Neural cell (in vitro differentiated cells): ENCODE measurements at regions not wholly inside any gene's neighbourhood (a gene's known extent, or its start where the extent isn't known, plus 50 kb on each side); places are given as distances from the start of the nearest gene placed in this dataset.

Experiments
- CTCF ChIP-seq: fragments of 450-650 bp; IDR thresholded peaks from 2 replicates; pipeline ENCODE4 v1.5.1; 2014; ENCODE audit warnings: antibody characterized with exemption, mild to moderate bottlenecking, moderate library complexity; ENCODE audit not compliant: poor library complexity, severe bottlenecking
- EZH2 ChIP-seq: fragments of 200-600, 300-800 bp; shearing (Covaris generic), sonication (generic); IDR thresholded peaks from 2 replicates; pipeline ENCODE4 v1.6.1; 2014; ENCODE audit warnings: antibody characterized with exemption, low read length, borderline replicate concordance, mild to moderate bottlenecking; ENCODE audit not compliant: insufficient read depth, poor library complexity, severe bottlenecking
- POLR2AphosphoS5 ChIP-seq: IDR thresholded peaks from 2 replicates; pipeline ENCODE4 v1.6.1; 2012
- RAD21 ChIP-seq: fragments of 450-650 bp; conservative IDR thresholded peaks from 2 replicates; pipeline ENCODE4 v1.6.1; 2014; ENCODE audit warnings: antibody characterized with exemption, mild to moderate bottlenecking, moderate library complexity
- SMC3 ChIP-seq: fragments of 450-650 bp; conservative IDR thresholded peaks from 2 replicates; pipeline ENCODE4 v1.6.1; 2014; ENCODE audit warnings: antibody characterized with exemption, mild to moderate bottlenecking, moderate library complexity; ENCODE audit not compliant: poor library complexity

- TF ChIP-seq CTCF (no peak), RAD21 (no peak), POLR2AphosphoS5 (no peak), SMC3 (no peak), EZH2 (no peak)
Measured at GRCh38 chr9:107105784-107106183, 177.3 kb upstream of the RAD23B start.
